Fibroblast of skin of back (primary cell): ENCODE measurements at regions not wholly inside any gene's neighbourhood (a gene's known extent, or its start where the extent isn't known, plus 50 kb on each side); places are given as distances from the start of the nearest gene placed in this dataset.

Source experiments
- DNase-seq: peaks from one replicate; pipeline ENCODE4 v3.0.0-alpha.2; 2013

- DNase-seq, result no peak
Observed at GRCh38 chr22:48218889-48219420, 1456.5 kb downstream of the TBC1D22A start.

GRCh38 chr22:48217596-48217995, 1455.1 kb downstream of the TBC1D22A start:
- DNase-seq, result no peak

DNA sequence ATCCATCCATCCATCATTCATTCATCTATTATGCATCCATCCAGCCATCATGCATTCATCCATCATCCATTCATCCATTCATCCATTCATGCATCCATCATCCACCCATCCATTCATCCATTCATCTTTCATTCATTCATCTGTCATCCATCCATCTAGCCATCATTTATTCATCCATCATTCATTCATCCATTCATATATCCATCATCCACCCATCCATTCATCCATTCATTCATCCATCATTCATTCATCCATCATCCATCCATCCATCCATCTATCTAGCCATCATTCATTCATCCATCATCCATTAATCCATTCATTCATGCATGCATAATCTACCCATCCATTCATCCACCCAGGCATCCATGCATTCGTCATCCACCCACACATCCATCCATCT, 1450.3 kb downstream of the TBC1D22A start:
- no peak for DNase-seq

DNA sequence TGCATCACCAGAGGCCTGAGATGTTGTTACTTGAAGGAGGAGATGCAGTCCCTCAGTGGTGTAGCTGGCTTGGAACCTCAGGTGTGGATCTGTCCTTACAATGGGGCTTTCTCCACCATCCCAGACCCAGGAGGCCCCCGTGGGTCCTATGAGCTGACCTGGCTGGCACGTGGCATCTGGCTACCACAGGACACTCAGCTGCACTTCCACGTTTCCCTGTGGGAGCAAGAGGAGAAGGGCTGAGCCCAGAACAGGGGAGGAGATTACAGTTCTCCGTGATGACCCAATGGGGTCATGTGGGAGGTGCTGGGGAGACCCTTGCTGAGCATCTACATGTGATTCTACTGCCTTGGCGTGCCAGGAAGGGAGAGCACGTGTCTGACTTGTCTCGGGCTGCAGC, 1448.4 kb downstream of the TBC1D22A start:
- DNase-seq, result no peak

DNA sequence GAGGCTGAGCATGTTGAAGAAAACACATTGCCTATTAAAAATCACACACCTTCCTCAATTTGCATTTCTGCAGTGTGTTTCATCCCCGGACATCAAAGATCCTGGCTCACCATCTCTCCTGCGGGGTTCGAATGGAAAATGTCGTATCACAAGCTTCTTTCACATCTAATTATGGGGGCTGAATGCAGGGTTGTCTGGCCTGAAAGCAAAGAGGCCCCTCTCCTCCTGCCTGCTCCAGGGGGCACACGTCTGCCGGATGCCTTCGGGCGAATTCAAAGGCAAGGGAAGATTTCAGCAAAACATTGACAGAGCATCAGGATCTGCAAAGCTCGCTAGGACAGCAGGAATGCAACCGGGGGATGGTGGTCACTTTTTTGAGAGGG, 1447.7 kb downstream of the TBC1D22A start:
- no peak for DNase-seq

DNA sequence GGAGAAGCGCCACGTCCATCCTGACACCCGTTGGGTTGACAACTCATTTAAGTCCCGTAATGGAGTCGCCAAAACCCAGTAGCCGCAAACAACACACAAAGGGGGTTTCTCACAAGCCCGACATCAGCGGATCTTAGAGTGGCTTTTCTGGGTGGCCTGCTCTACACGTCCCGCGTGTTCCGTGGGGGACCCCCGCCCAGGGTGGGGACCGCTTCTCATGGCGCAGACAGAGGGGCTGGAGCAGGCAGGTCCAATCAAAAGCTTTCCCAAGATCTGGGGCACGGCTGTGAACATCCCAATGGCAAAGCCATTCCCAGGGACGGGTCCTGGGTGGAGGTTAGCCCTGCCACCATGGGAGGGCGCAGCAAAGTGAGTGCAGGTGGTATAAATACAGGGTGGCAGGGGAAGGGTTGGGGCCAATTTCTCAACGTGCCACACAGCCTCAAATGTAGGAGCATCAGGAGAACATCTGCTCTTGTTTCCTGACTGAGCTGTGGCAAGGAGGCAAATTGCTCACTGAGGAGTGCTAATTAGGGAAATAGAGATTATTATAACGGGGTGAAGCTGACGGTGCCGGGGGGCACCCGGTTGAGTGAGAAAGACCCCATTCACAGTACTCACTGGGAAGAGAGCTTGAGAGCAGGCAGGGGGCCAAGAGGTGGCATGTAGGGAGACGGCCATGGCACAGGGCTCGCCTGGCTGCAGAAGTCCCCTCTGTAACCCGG, 1447.2 kb downstream of the TBC1D22A start:
- DNase-seq, result no peak

GRCh38 chr22:48208894-48209293, 1446.4 kb downstream of the TBC1D22A start:
- no peak for DNase-seq

- no peak for DNase-seq
Observed at GRCh38 chr22:48207919-48208535, 1445.6 kb downstream of the TBC1D22A start.

DNA sequence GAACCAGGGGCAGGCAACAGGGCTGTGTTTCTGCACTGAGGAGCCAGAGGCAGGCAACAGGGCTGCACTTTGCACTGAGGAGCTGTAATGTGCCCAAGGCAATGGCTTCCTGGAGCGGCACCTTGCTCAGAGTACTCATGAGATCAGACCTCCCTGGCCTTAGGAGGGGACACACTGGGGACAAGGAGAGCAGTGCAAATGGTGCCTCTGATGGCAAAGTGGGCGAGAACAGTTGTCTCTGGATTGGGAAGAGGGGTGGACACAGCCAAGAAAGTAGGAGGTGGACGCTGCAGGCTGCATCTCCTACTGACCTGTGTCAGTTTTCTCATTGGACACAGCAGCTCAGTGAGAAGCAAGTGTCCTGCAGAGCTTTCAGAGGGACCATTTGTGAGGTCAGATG, 1443.3 kb downstream of the TBC1D22A start:
- DNase-seq, result no peak

DNA sequence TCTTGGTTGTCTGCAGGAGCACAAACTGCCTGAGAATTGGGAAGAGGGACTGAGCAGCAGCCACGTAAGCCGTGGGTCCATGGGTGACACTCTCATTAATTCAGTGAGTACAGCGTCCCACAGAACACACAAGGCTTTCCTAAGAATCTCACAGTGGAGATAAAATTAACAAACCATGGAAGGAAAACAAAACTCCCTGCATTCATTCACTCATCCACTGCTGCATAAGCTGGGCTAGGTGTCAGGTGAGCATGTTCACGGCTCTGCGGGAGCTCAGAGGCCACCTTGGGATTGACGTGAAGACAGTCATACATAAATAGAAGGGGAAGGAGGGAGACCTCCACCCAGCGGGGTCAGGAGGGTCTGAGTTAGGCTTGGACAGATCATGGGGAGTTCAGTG, 1442.7 kb downstream of the TBC1D22A start:
- DNase-seq, result no peak

DNA sequence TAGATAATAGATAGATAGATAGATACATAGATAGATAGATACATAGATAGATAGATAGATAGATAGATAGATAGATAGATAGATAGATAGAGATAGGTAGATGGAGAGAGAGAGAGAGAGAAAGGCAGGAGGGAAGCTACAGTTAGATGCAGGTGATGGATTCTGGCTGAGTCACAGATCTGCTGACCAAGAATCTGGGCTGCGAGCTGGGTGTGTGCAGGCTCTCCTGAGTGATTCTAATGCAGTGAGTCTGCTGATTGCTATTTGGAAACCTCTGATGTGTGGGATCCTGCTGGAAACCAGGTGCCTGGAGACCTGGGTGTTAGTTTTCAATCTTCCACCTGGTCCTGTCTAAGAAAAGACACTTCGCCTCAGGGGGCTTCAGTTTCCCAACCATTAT, 1441.8 kb downstream of the TBC1D22A start:
- DNase-seq, result no peak

GRCh38 chr22:48199667-48200066, 1437.2 kb downstream of the TBC1D22A start:
- DNase-seq, result no peak

GRCh38 chr22:48198489-48199459, 1436.3 kb downstream of the TBC1D22A start:
- no peak for DNase-seq

GRCh38 chr22:48197189-48197690, 1434.8 kb downstream of the TBC1D22A start:
- DNase-seq, result no peak

GRCh38 chr22:48192920-48193319, 1430.5 kb downstream of the TBC1D22A start:
- DNase-seq, result no peak

GRCh38 chr22:48192071-48192470, 1429.6 kb downstream of the TBC1D22A start:
- no peak for DNase-seq

DNA sequence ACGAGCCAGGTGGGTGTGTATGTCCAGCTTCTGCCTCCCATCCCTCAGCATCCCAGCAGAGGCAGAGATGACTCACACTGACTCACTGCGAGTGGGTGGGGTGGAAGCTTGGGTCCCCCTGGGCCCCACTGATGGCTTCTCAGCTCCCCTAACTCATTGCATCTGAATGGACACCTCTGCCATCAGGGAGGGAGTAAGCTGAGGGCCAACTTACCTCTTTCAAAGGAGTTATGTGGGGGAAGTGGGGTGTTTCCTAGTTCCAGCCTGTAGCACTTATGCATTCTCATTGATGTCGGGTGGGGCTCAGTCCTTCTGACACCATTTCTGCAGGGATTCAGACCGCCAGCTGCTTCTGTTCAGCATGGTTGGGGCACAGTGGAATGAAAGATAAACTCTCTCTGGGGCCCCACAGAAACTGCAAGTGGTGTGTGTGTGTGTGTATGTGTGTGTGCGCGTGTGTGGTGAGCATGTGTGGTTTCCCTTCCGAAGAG, 1425.8 kb downstream of the TBC1D22A start:
- peak; percentile 62 for DNase-seq

GRCh38 chr22:48187356-48187755, 1424.9 kb downstream of the TBC1D22A start:
- no peak for DNase-seq

GRCh38 chr22:48186146-48186790, 1423.8 kb downstream of the TBC1D22A start:
- DNase-seq, result no peak

GRCh38 chr22:48185071-48186055, 1422.9 kb downstream of the TBC1D22A start:
- DNase-seq, result no peak
